H1 (cell line): ENCODE measurements at regions not wholly inside any gene's neighbourhood (a gene's known extent, or its start where the extent isn't known, plus 50 kb on each side); places are given as distances from the start of the nearest gene placed in this dataset.

ENCODE experiments used
- CTCF ChIA-PET: fragments of 300-600 bp; sonication (Branson Sonifier 250); formaldehyde crosslinking; loops from one replicate; lab custom pipeline; 2021; ENCODE audit not compliant: partially characterized antibody; lab: Charles Lee
- POLR2A ChIA-PET: fragments of 300-600 bp; sonication (Branson Sonifier 250); formaldehyde crosslinking; loops from one replicate; lab custom pipeline; 2021; ENCODE audit warnings: inconsistent platforms; ENCODE audit not compliant: partially characterized antibody; lab: Charles Lee
- DNase-seq, 2 experiments: peaks; one replicate each; pipeline versions ENCODE4 v3.0.0 to v3.0.0-alpha.2; 2010 to 2022; ENCODE audit warnings: low spot score in 2 of 2, low read depth in 1 of 2, mixed read lengths in 1 of 2
- FAIRE-seq: peaks from 2 replicates; lab custom pipeline; 2011; peaks lifted over from hg19 to GRCh38; lab: Jason Lieb, UNC
- H2AFZ ChIP-seq: 2 replicates; pipeline ENCODE4 v1.8.1; 2012; ENCODE audit warnings: low read length, inconsistent platforms
- H2AK5ac ChIP-seq: 2 replicates; pipeline ENCODE4 v1.6.1; 2013; ENCODE audit warnings: low read depth, low read length
- H2BK120ac ChIP-seq: replicated peaks from 2 replicates; pipeline ENCODE3; 2013; ENCODE audit warnings: low read depth, low read length, inconsistent platforms
- H2BK12ac ChIP-seq: 2 replicates; pipeline ENCODE4 v1.6.1; 2013; ENCODE audit warnings: low read depth, low read length
- H2BK15ac ChIP-seq: 2 replicates; pipeline ENCODE4 v1.6.1; 2013; ENCODE audit warnings: low read length
- H2BK20ac ChIP-seq: 2 replicates; pipeline ENCODE4 v1.6.1; 2013; ENCODE audit warnings: low read length
- H2BK5ac ChIP-seq: 2 replicates; pipeline ENCODE4 v1.6.1; 2013; ENCODE audit warnings: low read depth, low read length
- H3K14ac ChIP-seq: 2 replicates; pipeline ENCODE4 v1.6.1; 2013; ENCODE audit warnings: inconsistent platforms; ENCODE audit not compliant: insufficient read length
- H3K18ac ChIP-seq: 2 replicates; pipeline ENCODE4 v1.6.1; 2013; ENCODE audit warnings: low read length; ENCODE audit errors: extremely low read depth
- H3K23ac ChIP-seq: 2 replicates; pipeline ENCODE4 v1.6.1; 2013; ENCODE audit warnings: inconsistent platforms; ENCODE audit not compliant: insufficient read length
- H3K23me2 ChIP-seq: 2 replicates; pipeline ENCODE4 v1.6.1; 2013; ENCODE audit warnings: low read depth, low read length
- H3K27ac ChIP-seq: 2 replicates; pipeline ENCODE4 v1.6.1; 2011; ENCODE audit warnings: low read depth, low read length, inconsistent platforms
- H3K27me3 ChIP-seq, 4 experiments: replicated peaks in 1 of 4; 1 replicate in 1 of 4; 2 replicates in 3 of 4; pipeline versions ENCODE4 v1.6.1 to v1.8.1; 2011 to 2013; ENCODE audit warnings: low read length in 3 of 4, mild to moderate bottlenecking in 3 of 4, inconsistent platforms in 2 of 4, mixed read lengths in 2 of 4, moderate library complexity in 1 of 4; ENCODE audit not compliant: control insufficient read depth in 3 of 4, insufficient read depth in 3 of 4; ENCODE audit errors: extremely low read depth in 1 of 4
- H3K36me3 ChIP-seq, 4 experiments: 2 replicates each; pipeline versions ENCODE4 v1.6.1 to v1.8.1; 2011 to 2013; ENCODE audit warnings: mild to moderate bottlenecking in 4 of 4, low read length in 3 of 4, moderate library complexity in 2 of 4, control low read depth in 1 of 4, inconsistent platforms in 1 of 4; ENCODE audit not compliant: insufficient read depth in 4 of 4, control insufficient read depth in 2 of 4
- H3K4ac ChIP-seq: replicated peaks from 2 replicates; pipeline ENCODE3; 2013; ENCODE audit warnings: low read length, low read depth, mixed read lengths, inconsistent platforms; ENCODE audit not compliant: insufficient read length
- H3K4me1 ChIP-seq, 4 experiments: replicated peaks in 1 of 4; 1 replicate in 1 of 4; 2 replicates in 3 of 4; pipeline versions ENCODE4 v1.6.1 to v1.8.1; 2011 to 2013; ENCODE audit warnings: low read length in 3 of 4, inconsistent platforms in 2 of 4, mixed read lengths in 1 of 4; ENCODE audit not compliant: insufficient read depth in 4 of 4, control insufficient read depth in 3 of 4
- H3K4me2 ChIP-seq, 2 experiments: 2 replicates each; pipeline versions ENCODE4 v1.6.1 to v1.8.1; 2011 to 2013; ENCODE audit warnings: low read depth in 2 of 2, low read length in 2 of 2, control low read depth in 1 of 2, inconsistent platforms in 1 of 2, mild to moderate bottlenecking in 1 of 2; ENCODE audit not compliant: insufficient read depth in 1 of 2
- H3K4me3 ChIP-seq, 4 experiments: fragments of 200-600, 300-600 bp in 1 of 4; sonication (generic), shearing (Covaris generic), sonication (Bioruptor Twin) in 1 of 4; 2 replicates each; pipeline versions ENCODE4 v1.5.1 to v1.8.1; 2011 to 2016; ENCODE audit warnings: low read length in 4 of 4, low read depth in 3 of 4, control low read depth in 2 of 4, inconsistent platforms in 2 of 4, mild to moderate bottlenecking in 2 of 4, mixed read lengths in 1 of 4, moderate library complexity in 1 of 4; ENCODE audit not compliant: insufficient read depth in 2 of 4; ENCODE audit errors: extremely low read depth in 1 of 4
- H3K56ac ChIP-seq: replicated peaks from 2 replicates; pipeline ENCODE3; 2013; ENCODE audit warnings: low read depth, mild to moderate bottlenecking, mixed read lengths, low read length, inconsistent platforms; ENCODE audit not compliant: insufficient read length
- H3K79me1 ChIP-seq: 2 replicates; pipeline ENCODE4 v1.6.1; 2013; ENCODE audit warnings: low read depth, low read length, control low read depth
- H3K79me2 ChIP-seq, 2 experiments: 2 replicates each; pipeline versions ENCODE4 v1.6.1 to v1.8.1; 2012 to 2013; ENCODE audit warnings: low read length in 2 of 2, mild to moderate bottlenecking in 2 of 2, inconsistent platforms in 1 of 2; ENCODE audit not compliant: insufficient read depth in 2 of 2, control insufficient read depth in 1 of 2
- H3K9ac ChIP-seq, 4 experiments: replicated peaks in 1 of 4; 1 replicate in 1 of 4; 2 replicates in 3 of 4; pipeline versions ENCODE4 v1.6.1 to v1.8.1; 2011 to 2013; ENCODE audit warnings: low read depth in 3 of 4, low read length in 3 of 4, control low read depth in 2 of 4, mild to moderate bottlenecking in 2 of 4, moderate library complexity in 2 of 4, inconsistent platforms in 1 of 4; ENCODE audit errors: extremely low read depth in 1 of 4
- H3K9me3 ChIP-seq, 2 experiments: 2 replicates each; pipeline versions ENCODE4 v1.6.1 to v1.8.1; 2012 to 2013; ENCODE audit warnings: mild to moderate bottlenecking in 2 of 2, moderate library complexity in 2 of 2, control low read depth in 1 of 2, inconsistent platforms in 1 of 2, low read depth in 1 of 2, low read length in 1 of 2, mixed read lengths in 1 of 2; ENCODE audit not compliant: insufficient read depth in 2 of 2
- H4K20me1 ChIP-seq, 2 experiments: replicated peaks in 1 of 2; 2 replicates each; pipeline versions ENCODE3 to v1.8.1; 2011 to 2013; ENCODE audit warnings: inconsistent platforms in 2 of 2, low read length in 2 of 2, mild to moderate bottlenecking in 1 of 2; ENCODE audit not compliant: insufficient read depth in 2 of 2, control insufficient read depth in 1 of 2
- H4K5ac ChIP-seq: 2 replicates; pipeline ENCODE4 v1.6.1; 2013; ENCODE audit warnings: low read length, low read depth, mixed read lengths, inconsistent platforms; ENCODE audit not compliant: insufficient read length
- H4K8ac ChIP-seq: 2 replicates; pipeline ENCODE4 v1.8.0; 2013; ENCODE audit warnings: mild to moderate bottlenecking, moderate library complexity, low read length, inconsistent platforms; ENCODE audit not compliant: insufficient read depth; ENCODE audit errors: extremely low read depth
- H4K91ac ChIP-seq: replicated peaks from 2 replicates; pipeline ENCODE3; 2013; ENCODE audit warnings: low read length, mixed read lengths, inconsistent platforms; ENCODE audit not compliant: insufficient read length
- CBX5 ChIP-seq: fragments of 300-800, 300-1000 bp; sonication (generic); IDR thresholded peaks from 2 replicates; pipeline ENCODE4 v1.7.1; 2016; ENCODE audit warnings: antibody characterized with exemption, low read length, low read depth
- CBX8 ChIP-seq: fragments of 300-800, 300-1000 bp; sonication (generic); IDR thresholded peaks from 2 replicates; pipeline ENCODE4 v1.7.1; 2016; ENCODE audit warnings: low read depth, low read length, borderline replicate concordance
- CHD1 ChIP-seq: IDR thresholded peaks from 2 replicates; pipeline ENCODE4 v1.6.1; 2012; ENCODE audit warnings: low read depth, low read length, improper control_type of control experiment
- GTF2F1 ChIP-seq: IDR thresholded peaks from 2 replicates; pipeline ENCODE4 v1.6.1; 2012; ENCODE audit warnings: low read depth, low read length, improper control_type of control experiment, borderline replicate concordance
- HDAC2 ChIP-seq, 2 experiments: fragments of 300-600 bp in 1 of 2; sonication (generic) in 1 of 2; IDR thresholded peaks; 2 replicates each; pipeline ENCODE4 v1.6.1; 2011 to 2012; ENCODE audit warnings: low read depth in 2 of 2, low read length in 2 of 2, mild to moderate bottlenecking in 2 of 2, moderate library complexity in 2 of 2, borderline replicate concordance in 1 of 2, inconsistent platforms in 1 of 2
- KDM5A ChIP-seq: fragments of 200-600 bp; IDR thresholded peaks from 2 replicates; pipeline ENCODE4 v1.7.1; 2012; ENCODE audit warnings: mild to moderate bottlenecking, low read length, inconsistent platforms, mixed read lengths
- NANOG ChIP-seq: IDR thresholded peaks from 2 replicates; pipeline ENCODE4 v1.6.1; 2011; ENCODE audit warnings: low read length, low read depth, mild to moderate bottlenecking, inconsistent platforms; ENCODE audit not compliant: insufficient read depth, poor library complexity, severe bottlenecking
- PHF8 ChIP-seq: fragments of 200-600 bp; sonication (generic); conservative IDR thresholded peaks from 2 replicates; pipeline ENCODE4 v1.7.1; 2012; ENCODE audit warnings: low read depth, mild to moderate bottlenecking, inconsistent platforms, low read length, moderate library complexity
- SRF ChIP-seq: IDR thresholded peaks from 2 replicates; pipeline ENCODE4 v1.6.1; 2011; ENCODE audit warnings: mild to moderate bottlenecking, low read depth, low read length, moderate library complexity
- TEAD4 ChIP-seq: IDR thresholded peaks from 2 replicates; pipeline ENCODE4 v1.6.1; 2012; ENCODE audit warnings: low read depth, low read length, inconsistent platforms, mixed read lengths
- ZNF274 ChIP-seq: IDR thresholded peaks from 2 replicates; pipeline ENCODE4 v1.7.0; 2012; ENCODE audit warnings: low read length, borderline replicate concordance; ENCODE audit errors: extremely low read depth
- WGBS, 2 experiments: shearing (Covaris generic) in 1 of 2; methylation state at CpG; one replicate each; pipeline versions ENCODE4 v1.1.6 to v1.1.7; 2013 to 2015; ENCODE audit warnings: low lambda C conversion rate in 2 of 2, mixed read lengths in 2 of 2, inconsistent platforms in 1 of 2, low coverage in 1 of 2, missing lambda C conversion rate in 1 of 2; ENCODE audit not compliant: insufficient replicate concordance in 2 of 2, insufficient coverage in 1 of 2, insufficient read length in 1 of 2; ENCODE audit errors: extremely low coverage in 1 of 2, missing lambda C conversion rate in 1 of 2; 5-methylcytosine and 5-hydroxymethylcytosine counted together
- TF ChIP-seq, protein P1 (sequence below), 3 experiments: IDR thresholded peaks; 1 replicate in 2 of 3; 2 replicates in 1 of 3; pipeline versions ENCODE4 v1.5.1 to v1.6.1; 2011; ENCODE audit warnings: low read length in 3 of 3, mild to moderate bottlenecking in 3 of 3, inconsistent platforms in 2 of 3, low read depth in 1 of 3, moderate library complexity in 1 of 3; ENCODE audit not compliant: insufficient read depth in 1 of 3; ENCODE audit errors: control extremely low read depth in 1 of 3

DNA sequence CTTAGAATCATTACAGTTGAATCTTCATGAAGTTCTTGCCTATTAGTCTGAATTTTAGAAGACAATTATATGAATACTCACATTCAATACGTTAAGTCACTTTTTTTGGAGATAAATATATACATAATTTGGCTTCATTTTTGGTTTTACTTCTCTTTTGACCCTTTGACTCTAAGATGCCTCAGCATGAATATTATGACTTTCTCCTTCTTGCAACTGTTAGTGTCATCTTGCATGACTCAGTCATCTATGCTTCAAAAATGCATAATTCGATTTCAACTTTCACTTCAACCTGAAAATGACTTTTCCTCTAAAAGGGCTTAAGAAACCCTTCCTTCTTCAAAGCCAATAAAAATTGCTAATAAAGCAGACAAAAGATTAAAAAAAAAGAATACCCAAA lies 1427.5 kb downstream of the ADGRL3 start:
- no peak overlapping the region for H3K4me2 ChIP-seq
- no peak overlapping the region for H3K56ac ChIP-seq
- H2BK15ac ChIP-seq: no peak overlapping the region
- H3K27me3 ChIP-seq: no peaks in the 10 kb centered on the region
- no peak for DNase-seq
- H3K27ac ChIP-seq: no peak overlapping the region
- no peak overlapping the region for H2BK20ac ChIP-seq
- H3K4ac ChIP-seq: no peak overlapping the region
- H3K4me3 ChIP-seq: no peak overlapping the region
- H3K9me3 ChIP-seq: peaks cover 0 to 5% of the 10 kb centered on the region in 2 experiments; a peak in 1 of 4 replicates
- H2AK5ac ChIP-seq: no peak overlapping the region
- no peak overlapping the region for H2BK120ac ChIP-seq
- no peaks in the 10 kb centered on the region for H3K36me3 ChIP-seq
- no peak overlapping the region for H2AFZ ChIP-seq
- no peaks in the 10 kb centered on the region for H3K4me1 ChIP-seq
- no peak overlapping the region for H3K23ac ChIP-seq
- no peak overlapping the region for H2BK12ac ChIP-seq
- CTCF ChIA-PET: no interaction called here
- WGBS, 2 experiments: 89% methylated on average over 2 of the region's 2 CpGs; no CpG with 5 or more reads in 1 of the 2 experiments
- H3K79me1 ChIP-seq: no peaks in the 10 kb centered on the region
- H4K91ac ChIP-seq: no peak overlapping the region
- no peak overlapping the region for H3K18ac ChIP-seq
- H3K14ac ChIP-seq: no peak overlapping the region
- H4K5ac ChIP-seq: no peak overlapping the region
- H3K79me2 ChIP-seq: no peaks in the 10 kb centered on the region
- no peak for FAIRE-seq
- no peaks in the 10 kb centered on the region; the same call in 1 of the 2 replicates for H3K23me2 ChIP-seq
- H2BK5ac ChIP-seq: no peak overlapping the region
- H4K20me1 ChIP-seq: no peaks in the 10 kb centered on the region
- POLR2A ChIA-PET: no interaction called here
- H3K9ac ChIP-seq: no peak overlapping the region
- no peak overlapping the region for H4K8ac ChIP-seq
- TF ChIP-seq HDAC2 (IDR thresholded peaks at IDR 0.05; ENCODE audit: borderline replicate concordance in 1 of 2, low read depth in 2 of 2, low read length in 2 of 2) (no peak), CHD1 (no peak), CBX8 (no peak), SRF (no peak), KDM5A (no peak), GTF2F1 (no peak), PHF8 (no peak), ZNF274 (no peak), TEAD4 (no peak), NANOG (no peak), CBX5 (no peak)
- TF ChIP-seq, protein P1, sequence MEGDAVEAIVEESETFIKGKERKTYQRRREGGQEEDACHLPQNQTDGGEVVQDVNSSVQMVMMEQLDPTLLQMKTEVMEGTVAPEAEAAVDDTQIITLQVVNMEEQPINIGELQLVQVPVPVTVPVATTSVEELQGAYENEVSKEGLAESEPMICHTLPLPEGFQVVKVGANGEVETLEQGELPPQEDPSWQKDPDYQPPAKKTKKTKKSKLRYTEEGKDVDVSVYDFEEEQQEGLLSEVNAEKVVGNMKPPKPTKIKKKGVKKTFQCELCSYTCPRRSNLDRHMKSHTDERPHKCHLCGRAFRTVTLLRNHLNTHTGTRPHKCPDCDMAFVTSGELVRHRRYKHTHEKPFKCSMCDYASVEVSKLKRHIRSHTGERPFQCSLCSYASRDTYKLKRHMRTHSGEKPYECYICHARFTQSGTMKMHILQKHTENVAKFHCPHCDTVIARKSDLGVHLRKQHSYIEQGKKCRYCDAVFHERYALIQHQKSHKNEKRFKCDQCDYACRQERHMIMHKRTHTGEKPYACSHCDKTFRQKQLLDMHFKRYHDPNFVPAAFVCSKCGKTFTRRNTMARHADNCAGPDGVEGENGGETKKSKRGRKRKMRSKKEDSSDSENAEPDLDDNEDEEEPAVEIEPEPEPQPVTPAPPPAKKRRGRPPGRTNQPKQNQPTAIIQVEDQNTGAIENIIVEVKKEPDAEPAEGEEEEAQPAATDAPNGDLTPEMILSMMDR (IDR thresholded peaks at IDR 0.05; ENCODE audit: control extremely low read depth in 1 of 3, insufficient read depth in 1 of 3, low read depth in 1 of 3, low read length in 3 of 3): no peak
